GM12878 (cell line): ENCODE measurements at regions not wholly inside any gene's neighbourhood (a gene's known extent, or its start where the extent isn't known, plus 50 kb on each side); places are given as distances from the start of the nearest gene placed in this dataset.

Experiments
- ATAC-seq: fragments of 200-7000 bp; cut with Tn5 transposase; 3 replicates; pipeline ENCODE4 v1.9.1; 2020; ENCODE audit warnings: mild to moderate bottlenecking, moderate library complexity
- BruUV-seq: library from RNA; stranded (reverse); fragments of 400-500 nt; replicated peaks from 2 replicates; lab custom pipeline; 2021; lab: Mats Ljungman, UMichigan
- CTCF ChIA-PET: fragments of 300-600 bp; sonication (Branson Sonifier 250); formaldehyde crosslinking; extraction: SDS; loops from one replicate; lab custom pipeline; 2021; ENCODE audit warnings: inconsistent platforms; lab: Yijun Ruan, JAX
- POLR2A ChIA-PET: fragments of 350-600 bp; formaldehyde crosslinking; extraction: SDS; loops from one replicate; lab custom pipeline; 2021; ENCODE audit warnings: inconsistent platforms; lab: Charles Lee
- RAD21 ChIA-PET: fragments of 300-600 bp; sonication (Branson Sonifier 250); formaldehyde crosslinking; loops from one replicate; lab custom pipeline; 2023; ENCODE audit warnings: antibody characterized with exemption; ENCODE audit not compliant: unreplicated experiment; lab: Charles Lee
- SMC1A ChIA-PET: fragments of 300-600 bp; sonication (Branson Sonifier 250); formaldehyde crosslinking; loops from one replicate; lab custom pipeline; 2023; ENCODE audit not compliant: unreplicated experiment, uncharacterized antibody; lab: Charles Lee
- DNase-seq: peaks from one replicate; pipeline ENCODE4 v3.0.0-alpha.2; 2011; ENCODE audit warnings: low read depth, low spot score
- FAIRE-seq: peaks from 3 replicates; lab custom pipeline; 2011; peaks lifted over from hg19 to GRCh38; lab: Jason Lieb, UNC
- H2AFZ ChIP-seq: 2 replicates; pipeline ENCODE4 v1.6.0; 2011; ENCODE audit warnings: low read depth, low read length, control low read depth; ENCODE audit not compliant: control insufficient read depth
- H3K27ac ChIP-seq: 2 replicates; pipeline ENCODE4 v1.5.1; 2011; ENCODE audit warnings: control low read depth; ENCODE audit not compliant: control insufficient read depth, insufficient read depth
- H3K27me3 ChIP-seq, 2 experiments: replicated peaks in 1 of 2; 2 replicates each; pipeline versions ENCODE4 v1.6.0 to v1.6.1; 2011; ENCODE audit warnings: low read length in 1 of 2; ENCODE audit not compliant: control insufficient read depth in 2 of 2, insufficient read depth in 2 of 2
- H3K36me3 ChIP-seq, 2 experiments: 2 replicates each; pipeline ENCODE4 v1.5.1; 2011; ENCODE audit warnings: low read length in 1 of 2; ENCODE audit not compliant: control insufficient read depth in 2 of 2, insufficient read depth in 2 of 2
- H3K4me1 ChIP-seq: 2 replicates; pipeline ENCODE4 v1.6.1; 2011; ENCODE audit warnings: mild to moderate bottlenecking, low read length, moderate library complexity, mixed read lengths; ENCODE audit not compliant: control insufficient read depth, insufficient read depth
- H3K4me2 ChIP-seq: 2 replicates; pipeline ENCODE4 v1.6.0; 2011; ENCODE audit warnings: control low read depth; ENCODE audit not compliant: control insufficient read depth, insufficient read depth
- H3K4me3 ChIP-seq: fragments of 200-600 bp; sonication (generic); 2 replicates; pipeline ENCODE4 v1.5.1; 2016
- H3K79me2 ChIP-seq: 2 replicates; pipeline ENCODE4 v1.6.0; 2011; ENCODE audit warnings: low read length; ENCODE audit not compliant: control insufficient read depth, insufficient read depth
- H3K9ac ChIP-seq: 2 replicates; pipeline ENCODE4 v1.8.0; 2011; ENCODE audit warnings: low read length, control low read depth, mixed read lengths; ENCODE audit not compliant: control insufficient read depth, insufficient read depth
- H3K9me3 ChIP-seq: replicated peaks from 3 replicates; pipeline ENCODE4 v1.5.1; 2011; ENCODE audit warnings: mild to moderate bottlenecking, low read length; ENCODE audit not compliant: control insufficient read depth, insufficient read depth
- H4K20me1 ChIP-seq: 2 replicates; pipeline ENCODE4 v1.6.0; 2011; ENCODE audit not compliant: control insufficient read depth, insufficient read depth
- ATF2 ChIP-seq: IDR thresholded peaks from 2 replicates; pipeline ENCODE4 v1.6.1; 2012; ENCODE audit warnings: low read length, inconsistent platforms
- BCL11A ChIP-seq: IDR thresholded peaks from 2 replicates; pipeline ENCODE4 v1.6.1; 2011; ENCODE audit warnings: low read depth, low read length
- DPF2 ChIP-seq: fragments of 450-650 bp; IDR thresholded peaks from 2 replicates; pipeline ENCODE4 v1.6.1; 2017; ENCODE audit warnings: mild to moderate bottlenecking
- E4F1 ChIP-seq: fragments of 450-650 bp; IDR thresholded peaks from 2 replicates; pipeline ENCODE4 v1.6.1; 2018; ENCODE audit warnings: borderline replicate concordance, mild to moderate bottlenecking; ENCODE audit not compliant: partially characterized antibody
- EP300 ChIP-seq, 2 experiments: fragments of 150-350 bp in 1 of 2; IDR thresholded peaks; 2 replicates each; pipeline ENCODE4 v1.6.1; 2011 to 2012; ENCODE audit warnings: low read depth in 2 of 2, low read length in 2 of 2, borderline replicate concordance in 1 of 2, improper control_type of control experiment in 1 of 2, inconsistent platforms in 1 of 2; ENCODE audit not compliant: control insufficient read depth in 1 of 2
- EZH2 ChIP-seq: IDR thresholded peaks from 2 replicates; pipeline ENCODE4 v1.6.1; 2012; ENCODE audit warnings: low read depth, mild to moderate bottlenecking, control low read depth, inconsistent platforms, low read length, borderline replicate concordance; ENCODE audit not compliant: control insufficient read depth
- HDAC2 ChIP-seq: fragments of 200-600 bp; sonication (generic); IDR thresholded peaks from 2 replicates; pipeline ENCODE4 v1.6.1; 2017
- HSF1 ChIP-seq: fragments of 150-350 bp; IDR thresholded peaks from 2 replicates; pipeline ENCODE4 v1.6.1; 2014; ENCODE audit warnings: mild to moderate bottlenecking, low read depth, low read length
- MYB ChIP-seq: fragments of 150-350 bp; IDR thresholded peaks from 2 replicates; pipeline ENCODE4 v1.6.1; 2014; ENCODE audit warnings: mild to moderate bottlenecking, low read depth, low read length, borderline replicate concordance
- NBN ChIP-seq: fragments of 450-650 bp; IDR thresholded peaks from 2 replicates; pipeline ENCODE4 v1.6.1; 2016
- PAX8 ChIP-seq: fragments of 450-650 bp; IDR thresholded peaks from 2 replicates; pipeline ENCODE4 v1.6.1; 2017; ENCODE audit warnings: mild to moderate bottlenecking, moderate library complexity
- PML ChIP-seq: IDR thresholded peaks from 2 replicates; pipeline ENCODE4 v1.6.1; 2012; ENCODE audit warnings: low read length, inconsistent platforms
- SREBF2 ChIP-seq: IDR thresholded peaks from 2 replicates; pipeline ENCODE4 v1.6.1; 2012; ENCODE audit warnings: mild to moderate bottlenecking, low read length
- YBX1 ChIP-seq: fragments of 450-650 bp; IDR thresholded peaks from 2 replicates; pipeline ENCODE4 v1.6.1; 2016; ENCODE audit warnings: antibody characterized with exemption
- WGBS: methylation state at CpG from one replicate; pipeline ENCODE4 v1.1.6; 2016; ENCODE audit warnings: low lambda C conversion rate; ENCODE audit not compliant: insufficient replicate concordance, insufficient coverage; ENCODE audit errors: missing lambda C conversion rate; 5-methylcytosine and 5-hydroxymethylcytosine counted together
- in situ Hi-C: fragments of 300-500 bp; cut with MboI; formaldehyde crosslinking; loops from 9 replicates; pipeline ENCODE4 v1.14.3; 2018; ENCODE audit warnings: mixed read lengths
- intact Hi-C: fragments of 100-400 bp; cut with micrococcal nuclease; formaldehyde crosslinking; loops from one replicate; pipeline ENCODE4 v1.14.2; 2022; ENCODE audit not compliant: unreplicated experiment

- no peak for TF ChIP-seq SREBF2
- TF ChIP-seq HSF1, result no peak
These were observed 54.1 kb upstream of the LINC01488 start (continued) for GRCh38 chr11:69427337-69427736.

DNA sequence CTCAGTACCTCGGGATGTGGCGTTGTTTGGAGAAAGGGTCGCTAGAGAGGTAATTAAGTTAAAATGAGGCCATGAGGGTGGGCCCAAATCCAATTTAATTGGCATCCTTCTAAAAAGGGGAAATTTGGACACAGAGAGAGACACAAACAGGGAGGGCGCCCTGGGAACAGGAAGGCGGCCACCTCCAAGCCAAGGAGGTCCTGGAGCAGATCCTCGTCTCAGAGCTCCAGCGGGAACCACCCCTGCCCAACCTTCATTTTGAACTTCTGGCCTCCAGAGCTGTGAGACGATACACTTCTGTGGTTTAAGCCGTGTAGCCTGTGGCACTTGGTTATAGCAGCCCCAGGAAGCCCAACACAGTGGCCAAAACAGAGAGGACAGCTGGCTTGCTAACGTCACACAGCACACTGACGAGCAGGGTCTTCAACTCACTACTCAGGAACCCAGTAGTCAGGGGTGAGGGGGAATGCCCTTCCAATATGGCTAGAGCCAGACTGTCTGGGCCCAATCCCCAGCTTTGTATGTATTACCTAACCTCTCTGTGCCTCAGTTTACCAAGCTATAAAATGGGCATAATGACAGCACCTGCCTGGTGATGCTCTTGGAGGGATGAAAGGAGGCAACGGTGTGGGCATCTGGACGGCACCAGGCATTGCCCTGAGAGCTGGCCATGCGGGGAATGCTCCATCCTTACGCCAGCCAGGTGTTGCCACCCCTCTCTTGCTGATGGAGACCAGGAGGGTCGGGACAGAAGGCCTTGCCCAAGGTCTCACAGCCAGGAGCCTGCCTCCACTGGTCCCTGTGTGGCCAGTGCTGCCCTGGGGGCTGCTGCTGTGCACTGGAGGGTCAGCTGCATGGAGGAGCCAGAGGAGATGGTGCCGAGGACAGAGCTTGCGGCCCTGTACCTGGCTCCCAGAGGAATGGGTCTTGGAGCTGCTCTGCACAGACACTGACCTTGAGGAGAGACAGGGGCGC is 53.3 kb upstream of the LINC01488 start:
- Histone ChIP-seq H3K36me3 (no peaks in the 10 kb centered on the region), H3K9ac (no peak overlapping the region), H3K4me1 (no peaks in the 10 kb centered on the region), H3K27ac (no peak overlapping the region), H3K9me3 (peaks cover 3% of the 10 kb centered on the region; the same call in 1 of the 3 replicates), H3K27me3 (no peaks in the 10 kb centered on the region; a peak in 1 of 4 replicates), H4K20me1 (no peaks in the 10 kb centered on the region), H3K4me3 (no peak overlapping the region), H3K79me2 (no peaks in the 10 kb centered on the region), H3K4me2 (no peak overlapping the region), H2AFZ (no peak overlapping the region)
- no peak for ATAC-seq
- ChIA-PET CTCF (no interaction called here), SMC1A (interaction anchor here (0.7 kb wide), 1 partner anchor 1920 kb away, joined by 3 read pairs; no protein-coding TSS in a partner anchor), POLR2A (no interaction called here), RAD21 (no interaction called here)
- intact Hi-C loops, result no loop called here
- no peak for DNase-seq
- BruUV-seq, result no TSS peak
- FAIRE-seq, result no peak
- 36% methylated on average over 19 of the region's 19 CpGs for WGBS
- in situ Hi-C loops, result no loop called here
- TF ChIP-seq EZH2 (no peak), ATF2 (no peak), BCL11A (no peak), PML (no peak), E4F1 (no peak), NBN (no peak), DPF2 (no peak), YBX1 (no peak), MYB (no peak), HDAC2 (no peak), PAX8 (no peak), EP300 (IDR thresholded peaks at IDR 0.05; ENCODE audit: borderline replicate concordance in 1 of 2, control insufficient read depth in 1 of 2, low read depth in 2 of 2, low read length in 2 of 2) (no peak)
